WTC11 (cell line): ENCODE measurements at regions not wholly inside any gene's neighbourhood (a gene's known extent, or its start where the extent isn't known, plus 50 kb on each side); places are given as distances from the start of the nearest gene placed in this dataset.

Source experiments
- ATAC-seq: fragments of 200-7000 bp; cut with Tn5 transposase; 2 replicates; pipeline ENCODE4 v1.10.0; 2021; ENCODE audit warnings: mild to moderate bottlenecking, moderate library complexity
- CTCF ChIA-PET: fragments of 300-600 bp; sonication (Branson Sonifier 250); formaldehyde crosslinking; loops from one replicate; lab custom pipeline; 2021; ENCODE audit warnings: antibody characterized with exemption; lab: Charles Lee
- POLR2A ChIA-PET: fragments of 350-600 bp; sonication (Branson Sonifier 250); formaldehyde crosslinking; loops from one replicate; lab custom pipeline; 2021; ENCODE audit warnings: antibody characterized with exemption; lab: Charles Lee
- DNase-seq: peaks from one replicate; pipeline ENCODE4 v3.0.0; 2021; ENCODE audit warnings: low spot score
- H3K27ac Mint-ChIP-seq: 2 replicates; pipeline ENCODE4 v1.8.0; 2021; ENCODE audit warnings: mixed read lengths
- H3K27me3 Mint-ChIP-seq: 2 replicates; pipeline ENCODE4 v1.8.0; 2021; ENCODE audit warnings: low read depth, mild to moderate bottlenecking, moderate library complexity, mixed read lengths
- H3K36me3 Mint-ChIP-seq: 2 replicates; pipeline ENCODE4 v1.8.0; 2021; ENCODE audit warnings: mixed read lengths
- H3K4me1 Mint-ChIP-seq: 2 replicates; pipeline ENCODE4 v1.8.0; 2022; ENCODE audit warnings: mixed read lengths
- H3K4me3 Mint-ChIP-seq: 2 replicates; pipeline ENCODE4 v1.8.0; 2021; ENCODE audit warnings: mild to moderate bottlenecking, moderate library complexity, mixed read lengths
- H3K9me3 Mint-ChIP-seq: 2 replicates; pipeline ENCODE4 v1.8.0; 2021; ENCODE audit warnings: mixed read lengths
- E2F5 ChIP-seq: sonication (generic); formaldehyde crosslinking; IDR thresholded peaks from 2 replicates; pipeline ENCODE4 v1.8.1; 2022; ENCODE audit warnings: mild to moderate bottlenecking, moderate library complexity, missing genetic modification reagents
- ETV6 ChIP-seq: sonication (generic); formaldehyde crosslinking; IDR thresholded peaks from 2 replicates; pipeline ENCODE4 v1.8.1; 2022; ENCODE audit warnings: mild to moderate bottlenecking, missing genetic modification reagents
- FOXP1 ChIP-seq: sonication (generic); formaldehyde crosslinking; IDR thresholded peaks from 2 replicates; pipeline ENCODE4 v1.8.0; 2022; ENCODE audit warnings: missing genetic modification reagents, mild to moderate bottlenecking, moderate library complexity, borderline replicate concordance
- HMGXB4 ChIP-seq: sonication (generic); formaldehyde crosslinking; IDR thresholded peaks from 2 replicates; pipeline ENCODE4 v1.8.1; 2023; ENCODE audit warnings: mild to moderate bottlenecking, moderate library complexity, missing genetic modification reagents
- JUN ChIP-seq: sonication (generic); formaldehyde crosslinking; IDR thresholded peaks from 2 replicates; pipeline ENCODE4 v1.8.0; 2023; ENCODE audit warnings: mild to moderate bottlenecking, missing genetic modification reagents
- KAT7 ChIP-seq: sonication (generic); formaldehyde crosslinking; IDR thresholded peaks from 2 replicates; pipeline ENCODE4 v1.8.1; 2023; ENCODE audit warnings: missing genetic modification reagents, mild to moderate bottlenecking, borderline replicate concordance
- NFE2L1 ChIP-seq: sonication (generic); formaldehyde crosslinking; IDR thresholded peaks from 2 replicates; pipeline ENCODE4 v1.8.1; 2023; ENCODE audit warnings: missing genetic modification reagents
- OVOL2 ChIP-seq: fragments of 250-450 bp; sonication (Bioruptor Pico); IDR thresholded peaks from 2 replicates; pipeline ENCODE4 v1.9.0; 2021; ENCODE audit warnings: mild to moderate bottlenecking, borderline replicate concordance
- PREB ChIP-seq: sonication (generic); formaldehyde crosslinking; IDR thresholded peaks from 2 replicates; pipeline ENCODE4 v1.8.1; 2022; ENCODE audit warnings: mild to moderate bottlenecking, missing genetic modification reagents, moderate library complexity, borderline replicate concordance
- SMAD4 ChIP-seq: sonication (generic); formaldehyde crosslinking; IDR thresholded peaks from 2 replicates; pipeline ENCODE4 v1.8.0; 2022; ENCODE audit warnings: mild to moderate bottlenecking, missing genetic modification reagents
- SOX15 ChIP-seq: fragments of 250-450 bp; sonication (Bioruptor Pico); IDR thresholded peaks from 2 replicates; pipeline ENCODE4 v1.9.0; 2021; ENCODE audit warnings: mild to moderate bottlenecking
- TEAD1 ChIP-seq: sonication (generic); formaldehyde crosslinking; IDR thresholded peaks from 2 replicates; pipeline ENCODE4 v1.8.0; 2022; ENCODE audit warnings: mild to moderate bottlenecking, missing genetic modification reagents
- TEAD4 ChIP-seq: sonication (generic); formaldehyde crosslinking; IDR thresholded peaks from 2 replicates; pipeline ENCODE4 v1.8.0; 2022; ENCODE audit warnings: mild to moderate bottlenecking, missing genetic modification reagents
- USF1 ChIP-seq: sonication (generic); formaldehyde crosslinking; IDR thresholded peaks from 2 replicates; pipeline ENCODE4 v1.8.0; 2022; ENCODE audit warnings: mild to moderate bottlenecking, missing genetic modification reagents
- ZBTB21 ChIP-seq: sonication (generic); formaldehyde crosslinking; IDR thresholded peaks from 2 replicates; pipeline ENCODE4 v1.8.1; 2023; ENCODE audit warnings: mild to moderate bottlenecking, missing genetic modification reagents, borderline replicate concordance
- ZNF121 ChIP-seq: sonication (generic); formaldehyde crosslinking; IDR thresholded peaks from 2 replicates; pipeline ENCODE4 v1.8.0; 2023; ENCODE audit warnings: missing genetic modification reagents
- ZNF263 ChIP-seq: sonication (generic); formaldehyde crosslinking; IDR thresholded peaks from 2 replicates; pipeline ENCODE4 v1.8.1; 2022; ENCODE audit warnings: low read depth, mild to moderate bottlenecking, moderate library complexity, missing genetic modification reagents
- ZNF396 ChIP-seq: fragments of 250-450 bp; sonication (Bioruptor Pico); IDR thresholded peaks from 2 replicates; pipeline ENCODE4 v1.8.0; 2021; ENCODE audit warnings: mild to moderate bottlenecking, moderate library complexity, borderline replicate concordance
- TF ChIP-seq, protein P1 (sequence below): sonication (generic); formaldehyde crosslinking; IDR thresholded peaks from 2 replicates; pipeline ENCODE4 v1.8.0; 2022; ENCODE audit warnings: missing genetic modification reagents
- TF ChIP-seq, protein P2 (sequence below): sonication (generic); formaldehyde crosslinking; IDR thresholded peaks from 2 replicates; pipeline ENCODE4 v1.8.0; 2022; ENCODE audit warnings: mild to moderate bottlenecking, missing genetic modification reagents
- TF ChIP-seq, protein P3 (sequence below): fragments of 250-450 bp; sonication (Bioruptor Pico); IDR thresholded peaks from 2 replicates; pipeline ENCODE4 v1.9.0; 2021; ENCODE audit warnings: moderate library complexity, mild to moderate bottlenecking, inconsistent platforms, borderline replicate concordance
- TF ChIP-seq, protein P4 (sequence below): sonication (generic); formaldehyde crosslinking; conservative IDR thresholded peaks from 2 replicates; pipeline ENCODE4 v1.8.1; 2022; ENCODE audit warnings: mild to moderate bottlenecking, missing genetic modification reagents

- no peak overlapping the region for H3K27ac Mint-ChIP-seq
- ATAC-seq, result no peak
- CTCF ChIA-PET, result interaction anchor here (1.1 kb wide), 1 partner anchor 54 kb away, joined by 3 read pairs; no protein-coding TSS in a partner anchor
- H3K4me1 Mint-ChIP-seq, result no peaks in the 10 kb centered on the region
- POLR2A ChIA-PET, result no interaction called here
- TF ChIP-seq ZNF263 (CRISPR knock-in tag) (no peak), TEAD1 (no peak), SMAD4 (CRISPR knock-in tag) (no peak), HMGXB4 (CRISPR knock-in tag) (no peak), ZNF396 (CRISPR knock-in tag) (no peak), NFE2L1 (CRISPR knock-in tag) (no peak), ZBTB21 (no peak), SOX15 (CRISPR knock-in tag) (no peak), ZNF121 (no peak), TEAD4 (CRISPR knock-in tag) (no peak), FOXP1 (CRISPR knock-in tag) (no peak), JUN (CRISPR knock-in tag) (no peak), PREB (no peak)
- TF ChIP-seq, protein P1, sequence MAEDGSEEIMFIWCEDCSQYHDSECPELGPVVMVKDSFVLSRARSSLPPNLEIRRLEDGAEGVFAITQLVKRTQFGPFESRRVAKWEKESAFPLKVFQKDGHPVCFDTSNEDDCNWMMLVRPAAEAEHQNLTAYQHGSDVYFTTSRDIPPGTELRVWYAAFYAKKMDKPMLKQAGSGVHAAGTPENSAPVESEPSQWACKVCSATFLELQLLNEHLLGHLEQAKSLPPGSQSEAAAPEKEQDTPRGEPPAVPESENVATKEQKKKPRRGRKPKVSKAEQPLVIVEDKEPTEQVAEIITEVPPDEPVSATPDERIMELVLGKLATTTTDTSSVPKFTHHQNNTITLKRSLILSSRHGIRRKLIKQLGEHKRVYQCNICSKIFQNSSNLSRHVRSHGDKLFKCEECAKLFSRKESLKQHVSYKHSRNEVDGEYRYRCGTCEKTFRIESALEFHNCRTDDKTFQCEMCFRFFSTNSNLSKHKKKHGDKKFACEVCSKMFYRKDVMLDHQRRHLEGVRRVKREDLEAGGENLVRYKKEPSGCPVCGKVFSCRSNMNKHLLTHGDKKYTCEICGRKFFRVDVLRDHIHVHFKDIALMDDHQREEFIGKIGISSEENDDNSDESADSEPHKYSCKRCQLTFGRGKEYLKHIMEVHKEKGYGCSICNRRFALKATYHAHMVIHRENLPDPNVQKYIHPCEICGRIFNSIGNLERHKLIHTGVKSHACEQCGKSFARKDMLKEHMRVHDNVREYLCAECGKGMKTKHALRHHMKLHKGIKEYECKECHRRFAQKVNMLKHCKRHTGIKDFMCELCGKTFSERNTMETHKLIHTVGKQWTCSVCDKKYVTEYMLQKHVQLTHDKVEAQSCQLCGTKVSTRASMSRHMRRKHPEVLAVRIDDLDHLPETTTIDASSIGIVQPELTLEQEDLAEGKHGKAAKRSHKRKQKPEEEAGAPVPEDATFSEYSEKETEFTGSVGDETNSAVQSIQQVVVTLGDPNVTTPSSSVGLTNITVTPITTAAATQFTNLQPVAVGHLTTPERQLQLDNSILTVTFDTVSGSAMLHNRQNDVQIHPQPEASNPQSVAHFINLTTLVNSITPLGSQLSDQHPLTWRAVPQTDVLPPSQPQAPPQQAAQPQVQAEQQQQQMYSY (CRISPR knock-in tag), result no peak
- TF ChIP-seq, protein P2, sequence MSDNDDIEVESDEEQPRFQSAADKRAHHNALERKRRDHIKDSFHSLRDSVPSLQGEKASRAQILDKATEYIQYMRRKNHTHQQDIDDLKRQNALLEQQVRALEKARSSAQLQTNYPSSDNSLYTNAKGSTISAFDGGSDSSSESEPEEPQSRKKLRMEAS (CRISPR knock-in tag), result no peak
- TF ChIP-seq, protein P3, sequence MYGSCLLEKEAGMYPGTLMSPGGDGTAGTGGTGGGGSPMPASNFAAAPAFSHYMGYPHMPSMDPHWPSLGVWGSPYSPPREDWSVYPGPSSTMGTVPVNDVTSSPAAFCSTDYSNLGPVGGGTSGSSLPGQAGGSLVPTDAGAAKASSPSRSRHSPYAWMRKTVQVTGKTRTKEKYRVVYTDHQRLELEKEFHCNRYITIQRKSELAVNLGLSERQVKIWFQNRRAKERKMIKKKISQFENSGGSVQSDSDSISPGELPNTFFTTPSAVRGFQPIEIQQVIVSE (CRISPR knock-in tag), result no peak
- TF ChIP-seq, protein P4, sequence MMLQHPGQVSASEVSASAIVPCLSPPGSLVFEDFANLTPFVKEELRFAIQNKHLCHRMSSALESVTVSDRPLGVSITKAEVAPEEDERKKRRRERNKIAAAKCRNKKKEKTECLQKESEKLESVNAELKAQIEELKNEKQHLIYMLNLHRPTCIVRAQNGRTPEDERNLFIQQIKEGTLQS (CRISPR knock-in tag), result no peak
- DNase-seq, result no peak
- no peaks in the 10 kb centered on the region for H3K36me3 Mint-ChIP-seq
- H3K4me3 Mint-ChIP-seq, result no peak overlapping the region
- no peaks in the 10 kb centered on the region for H3K27me3 Mint-ChIP-seq
- no peaks in the 10 kb centered on the region for H3K9me3 Mint-ChIP-seq
Observed at GRCh38 chr6:166720856-166721255, 93.8 kb upstream of the RPS6KA2 start.

- POLR2A ChIA-PET, result no interaction called here
- no peak for ATAC-seq
- Mint-ChIP-seq H3K27ac (no peak overlapping the region), H3K4me3 (no peak overlapping the region), H3K36me3 (no peaks in the 10 kb centered on the region), H3K27me3 (no peaks in the 10 kb centered on the region), H3K9me3 (no peaks in the 10 kb centered on the region), H3K4me1 (no peaks in the 10 kb centered on the region)
- no peak for DNase-seq
- CTCF ChIA-PET, result interaction anchor here (0.9 kb wide), 1 partner anchor 56 kb away, joined by 3 read pairs; no protein-coding TSS in a partner anchor
- TF ChIP-seq JUN (CRISPR knock-in tag), result no peak
- TF ChIP-seq OVOL2 (CRISPR knock-in tag), result no peak
- TF ChIP-seq ETV6 (CRISPR knock-in tag), result no peak
- no peak for TF ChIP-seq USF1 (CRISPR knock-in tag)
- no peak for TF ChIP-seq KAT7
- TF ChIP-seq E2F5, result no peak
- TF ChIP-seq, protein P1 (CRISPR knock-in tag), result no peak
- TF ChIP-seq SOX15 (CRISPR knock-in tag), result no peak
- TF ChIP-seq SMAD4 (CRISPR knock-in tag), result no peak
Observed at GRCh38 chr6:166719019-166719418, 92.0 kb upstream of the RPS6KA2 start.
